Pancreas (tissue), 10 donors: ENCODE measurements at regions not wholly inside any gene's neighbourhood (a gene's known extent, or its start where the extent isn't known, plus 50 kb on each side); places are given as distances from the start of the nearest gene placed in this dataset.

Experiments used
- ATAC-seq, 4 donors: fragments of 200-7000 bp; cut with Tn5 transposase; one replicate each; pipeline versions ENCODE4 v1.8.0 to v1.9.1; 2020; ENCODE audit warnings: mild to moderate bottlenecking in 4 of 4, moderate library complexity in 4 of 4
- DNase-seq, 6 donors: peaks; one replicate each; pipeline ENCODE4 v3.0.0-alpha.2; 2020
- FAIRE-seq: peaks from 2 replicates; lab custom pipeline; 2012; peaks lifted over from hg19 to GRCh38; lab: Jason Lieb, UNC
- H3K27ac ChIP-seq, 4 donors: fragments of 200-600 bp; sonication (generic); 1 replicate in 3 of 4; 2 replicates in 1 of 4; pipeline versions ENCODE4 v1.5.0 to v1.8.0; 2020
- H3K27me3 ChIP-seq, 4 donors: fragments of 200-600 bp; one replicate each; pipeline ENCODE4 v1.8.0; 2021
- H3K36me3 ChIP-seq, 3 donors: fragments of 200-600 bp; sonication (generic) in 1 of 3; one replicate each; pipeline versions ENCODE4 v1.5.0 to v1.8.0; 2020 to 2021
- H3K4me1 ChIP-seq, 3 donors: fragments of 200-600 bp; one replicate each; pipeline ENCODE4 v1.8.0; 2021
- H3K4me3 ChIP-seq, 4 donors: fragments of 200-600 bp; sonication (generic) in 2 of 4; one replicate each; pipeline versions ENCODE4 v1.5.0 to v1.8.0; 2020 to 2021
- H3K9me3 ChIP-seq, 4 donors: fragments of 200-600 bp; one replicate each; pipeline ENCODE4 v1.8.0; 2021
- CTCF ChIP-seq, 4 donors: fragments of 200-600 bp; sonication (generic) in 3 of 4; IDR thresholded peaks; one replicate each; pipeline versions ENCODE4 v1.5.0 to v1.8.0; 2021; ENCODE audit warnings: antibody characterized with exemption in 4 of 4
- WGBS, 2 donors: extraction: QIAGEN DNeasy Blood & Tissue Kit; methylation state at CpG; one replicate each; pipeline ENCODE4 v1.1.7; 2013; 5-methylcytosine and 5-hydroxymethylcytosine counted together
- intact Hi-C, 3 donors: fragments of 100-400 bp; cut with DNase I; formaldehyde crosslinking; loops; one replicate each; pipeline versions ENCODE4 v1.11.1 to v1.14.2; 2022
- donor health status: healthy with polysubstance abuse.
- donor health status: DM: no; HTN: no; CAD: no; lungs with moderate emphysema.
- donor health status: DM: no; HTN: no; CAD: no.
- donor health status: control.
- donor health status: control.
- donor health status: Bipolar disorder and iron deficiency.
- donor health status: DM: yes; HTN: yes; CAD: no.
- donor health status: DM: no; HTN: no; CAD: no.
- donor health status: DM: no; HTN: no; CAD: no.
- donor health status: DM: yes; HTN: yes; CAD: no.

GRCh38 chr7:41590986-41591385 lies 111.9 kb downstream of the INHBA start:
- H3K27ac ChIP-seq = no peak overlapping the region
- intact Hi-C loops = no loop called here
- DNase-seq (no peak), FAIRE-seq (no peak), ATAC-seq (no peak)
- H3K4me3 ChIP-seq = no peak overlapping the region
- H3K9me3 ChIP-seq = no peaks in the 10 kb centered on the region
- no peak for TF ChIP-seq CTCF (IDR thresholded peaks at IDR 0.05)
- 71 to 77% methylated on average over 1 of the region's 1 CpG for WGBS, 2 donors
- H3K36me3 ChIP-seq = no peaks in the 10 kb centered on the region
- no peaks in the 10 kb centered on the region for H3K4me1 ChIP-seq
- H3K27me3 ChIP-seq = no peaks in the 10 kb centered on the region

- intact Hi-C loops = no loop called here
- 67 to 78% methylated on average over 5 of the region's 5 CpGs for WGBS, 2 donors
- DNase-seq (no peak), ATAC-seq (no peak), FAIRE-seq (no peak)
- Histone ChIP-seq H3K27me3 (no peaks in the 10 kb centered on the region), H3K4me3 (no peak overlapping the region), H3K36me3 (no peaks in the 10 kb centered on the region), H3K27ac (no peak overlapping the region), H3K4me1 (no peaks in the 10 kb centered on the region), H3K9me3 (no peaks in the 10 kb centered on the region)
- TF ChIP-seq CTCF (IDR thresholded peaks at IDR 0.05) = no peak
Observed at GRCh38 chr7:41588341-41588740, 114.5 kb downstream of the INHBA start.

GRCh38 chr7:41586931-41587640 lies 115.8 kb downstream of the INHBA start:
- Histone ChIP-seq H3K4me1 (no peaks in the 10 kb centered on the region), H3K27me3 (no peaks in the 10 kb centered on the region), H3K9me3 (no peaks in the 10 kb centered on the region), H3K27ac (no peak overlapping the region), H3K36me3 (no peaks in the 10 kb centered on the region), H3K4me3 (no peak overlapping the region)
- DNase-seq (no peak), ATAC-seq (no peak), FAIRE-seq (no peak)
- intact Hi-C loops = no loop called here
- TF ChIP-seq CTCF (IDR thresholded peaks at IDR 0.05) = no peak
- 40 to 61% methylated on average over 3 of the region's 3 CpGs for WGBS, 2 donors

GRCh38 chr7:41584746-41585145 lies 118.1 kb downstream of the INHBA start:
- H3K4me3 ChIP-seq = no peak overlapping the region
- H3K27ac ChIP-seq = no peak overlapping the region
- 44 to 61% methylated on average over 5 of the region's 5 CpGs for WGBS, 2 donors
- no peaks in the 10 kb centered on the region for H3K4me1 ChIP-seq
- no peak for DNase-seq
- H3K27me3 ChIP-seq = no peaks in the 10 kb centered on the region
- intact Hi-C loops = no loop called here
- no peaks in the 10 kb centered on the region for H3K9me3 ChIP-seq
- ATAC-seq = no peak
- no peak for FAIRE-seq
- no peaks in the 10 kb centered on the region for H3K36me3 ChIP-seq
- no peak for TF ChIP-seq CTCF (IDR thresholded peaks at IDR 0.05)

GRCh38 chr7:41582116-41582515 lies 120.8 kb downstream of the INHBA start:
- no peak for FAIRE-seq
- DNase-seq = no peak
- no peak for TF ChIP-seq CTCF (IDR thresholded peaks at IDR 0.05)
- no peaks in the 10 kb centered on the region for H3K27me3 ChIP-seq
- intact Hi-C loops = no loop called here
- H3K27ac ChIP-seq = no peak overlapping the region
- ATAC-seq = no peak
- no peaks in the 10 kb centered on the region for H3K9me3 ChIP-seq
- no peaks in the 10 kb centered on the region for H3K4me1 ChIP-seq
- no peak overlapping the region for H3K4me3 ChIP-seq
- 26 to 27% methylated on average over 1 of the region's 1 CpG for WGBS, 2 donors
- no peaks in the 10 kb centered on the region for H3K36me3 ChIP-seq
